ENCODE measurements at regions not wholly inside any gene's neighbourhood (a gene's known extent, or its start where the extent isn't known, plus 50 kb on each side); places are given as distances from the start of the nearest gene placed in this dataset.

DNA sequence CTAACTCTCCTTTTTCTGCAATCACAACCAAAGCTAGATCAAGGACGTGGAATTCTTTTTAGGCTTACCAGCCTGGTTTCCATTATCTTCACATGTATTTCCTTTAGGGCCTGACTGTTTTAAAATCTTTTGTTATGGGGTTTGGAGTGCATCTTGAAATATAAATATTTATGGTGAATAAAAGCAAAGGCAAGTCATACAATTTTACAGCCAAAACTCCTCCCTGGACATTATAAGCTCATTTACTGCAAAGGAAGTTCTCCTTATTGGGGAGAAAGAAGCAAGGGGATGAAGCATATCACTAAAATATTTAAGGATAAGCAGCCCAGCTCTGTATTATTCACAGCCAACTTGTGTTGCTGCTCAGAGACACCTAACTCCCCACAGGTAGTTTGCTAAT, 132.2 kb upstream of the TARS1 start (continued):
- TF ChIP-seq NANOG (IDR thresholded peaks at IDR 0.05; ENCODE audit: borderline replicate concordance), result no peak

DNA sequence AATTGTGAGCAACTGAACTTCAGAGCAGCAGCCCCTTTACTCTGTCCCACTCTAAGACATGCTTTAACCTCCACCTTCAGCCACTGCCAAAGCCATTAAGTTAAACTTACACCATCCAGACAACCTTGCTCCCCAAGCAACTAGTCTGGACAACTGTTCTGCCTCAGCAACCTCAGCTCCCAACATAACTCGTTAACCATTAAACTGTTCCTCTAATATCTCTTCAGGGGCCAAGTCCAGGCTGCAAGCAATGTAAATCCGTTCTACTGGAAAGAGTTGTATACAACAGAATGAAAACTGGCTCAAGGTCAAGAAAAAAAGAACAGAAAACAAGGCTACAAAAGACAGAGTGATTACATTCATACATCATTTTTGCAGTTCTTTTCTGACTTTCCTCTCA, 131.7 kb upstream of the TARS1 start:
- no peak for ATAC-seq

More for the DNA sequence above, 131.7 kb upstream of the TARS1 start:
- Histone ChIP-seq H2AFZ (no peak overlapping the region), H3K36me3 (ENCODE audit: insufficient read depth) (no peaks in the 10 kb centered on the region), H3K4me2 (no peak overlapping the region), H3K4me1 (ENCODE audit: insufficient read depth) (no peaks in the 10 kb centered on the region), H3K4me3 (no peak overlapping the region), H3F3A (replicated peaks; ENCODE audit: low read depth) (no peaks in the 10 kb centered on the region), H3K27me3 (ENCODE audit: insufficient read depth) (no peaks in the 10 kb centered on the region), H3K9me2 (ENCODE audit: insufficient read depth) (peaks cover 9% of the 10 kb centered on the region; the same call in 1 of the 2 replicates), H3K79me2 (replicated peaks; ENCODE audit: insufficient read depth) (no peaks in the 10 kb centered on the region), H4K20me1 (replicated peaks; ENCODE audit: insufficient read depth) (no peaks in the 10 kb centered on the region), H3K27ac (ENCODE audit: low read depth) (no peak overlapping the region)
- Mint-ChIP-seq H3K27ac (no peak overlapping the region), H3K4me3 (no peak overlapping the region), H3K36me3 (ENCODE audit: low read depth) (no peaks in the 10 kb centered on the region), H3K27me3 (ENCODE audit: insufficient read depth, low read depth, poor library complexity) (no peaks in the 10 kb centered on the region), H3K4me1 (no peaks in the 10 kb centered on the region), H3K9me3 (no peaks in the 10 kb centered on the region)
- TF ChIP-seq EZH2phosphoT487 (IDR thresholded peaks at IDR 0.05; ENCODE audit: unreplicated experiment) (no peak), CREB1 (CRISPR knock-in tag; IDR thresholded peaks at IDR 0.05; ENCODE audit: low read depth) (no peak), NANOG (IDR thresholded peaks at IDR 0.05; ENCODE audit: borderline replicate concordance) (no peak), STAT1 (IDR thresholded peaks at IDR 0.05; ENCODE audit: unreplicated experiment) (no peak), POLR2AphosphoS5 (IDR thresholded peaks at IDR 0.05; ENCODE audit: low read depth) (no peak)
- TF ChIP-seq, protein P1, sequence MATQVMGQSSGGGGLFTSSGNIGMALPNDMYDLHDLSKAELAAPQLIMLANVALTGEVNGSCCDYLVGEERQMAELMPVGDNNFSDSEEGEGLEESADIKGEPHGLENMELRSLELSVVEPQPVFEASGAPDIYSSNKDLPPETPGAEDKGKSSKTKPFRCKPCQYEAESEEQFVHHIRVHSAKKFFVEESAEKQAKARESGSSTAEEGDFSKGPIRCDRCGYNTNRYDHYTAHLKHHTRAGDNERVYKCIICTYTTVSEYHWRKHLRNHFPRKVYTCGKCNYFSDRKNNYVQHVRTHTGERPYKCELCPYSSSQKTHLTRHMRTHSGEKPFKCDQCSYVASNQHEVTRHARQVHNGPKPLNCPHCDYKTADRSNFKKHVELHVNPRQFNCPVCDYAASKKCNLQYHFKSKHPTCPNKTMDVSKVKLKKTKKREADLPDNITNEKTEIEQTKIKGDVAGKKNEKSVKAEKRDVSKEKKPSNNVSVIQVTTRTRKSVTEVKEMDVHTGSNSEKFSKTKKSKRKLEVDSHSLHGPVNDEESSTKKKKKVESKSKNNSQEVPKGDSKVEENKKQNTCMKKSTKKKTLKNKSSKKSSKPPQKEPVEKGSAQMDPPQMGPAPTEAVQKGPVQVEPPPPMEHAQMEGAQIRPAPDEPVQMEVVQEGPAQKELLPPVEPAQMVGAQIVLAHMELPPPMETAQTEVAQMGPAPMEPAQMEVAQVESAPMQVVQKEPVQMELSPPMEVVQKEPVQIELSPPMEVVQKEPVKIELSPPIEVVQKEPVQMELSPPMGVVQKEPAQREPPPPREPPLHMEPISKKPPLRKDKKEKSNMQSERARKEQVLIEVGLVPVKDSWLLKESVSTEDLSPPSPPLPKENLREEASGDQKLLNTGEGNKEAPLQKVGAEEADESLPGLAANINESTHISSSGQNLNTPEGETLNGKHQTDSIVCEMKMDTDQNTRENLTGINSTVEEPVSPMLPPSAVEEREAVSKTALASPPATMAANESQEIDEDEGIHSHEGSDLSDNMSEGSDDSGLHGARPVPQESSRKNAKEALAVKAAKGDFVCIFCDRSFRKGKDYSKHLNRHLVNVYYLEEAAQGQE (IDR thresholded peaks at IDR 0.05; ENCODE audit: unreplicated experiment), result no peak
- TF ChIP-seq, protein P2, sequence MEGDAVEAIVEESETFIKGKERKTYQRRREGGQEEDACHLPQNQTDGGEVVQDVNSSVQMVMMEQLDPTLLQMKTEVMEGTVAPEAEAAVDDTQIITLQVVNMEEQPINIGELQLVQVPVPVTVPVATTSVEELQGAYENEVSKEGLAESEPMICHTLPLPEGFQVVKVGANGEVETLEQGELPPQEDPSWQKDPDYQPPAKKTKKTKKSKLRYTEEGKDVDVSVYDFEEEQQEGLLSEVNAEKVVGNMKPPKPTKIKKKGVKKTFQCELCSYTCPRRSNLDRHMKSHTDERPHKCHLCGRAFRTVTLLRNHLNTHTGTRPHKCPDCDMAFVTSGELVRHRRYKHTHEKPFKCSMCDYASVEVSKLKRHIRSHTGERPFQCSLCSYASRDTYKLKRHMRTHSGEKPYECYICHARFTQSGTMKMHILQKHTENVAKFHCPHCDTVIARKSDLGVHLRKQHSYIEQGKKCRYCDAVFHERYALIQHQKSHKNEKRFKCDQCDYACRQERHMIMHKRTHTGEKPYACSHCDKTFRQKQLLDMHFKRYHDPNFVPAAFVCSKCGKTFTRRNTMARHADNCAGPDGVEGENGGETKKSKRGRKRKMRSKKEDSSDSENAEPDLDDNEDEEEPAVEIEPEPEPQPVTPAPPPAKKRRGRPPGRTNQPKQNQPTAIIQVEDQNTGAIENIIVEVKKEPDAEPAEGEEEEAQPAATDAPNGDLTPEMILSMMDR (conservative IDR thresholded peaks at IDR 0.05; ENCODE audit: low read depth in 2 of 2), result no peak
- DNase-seq (ENCODE audit: low spot score), result no peak

Measured in GM23338 (cell line).